A549 (cell line): ENCODE measurements at regions not wholly inside any gene's neighbourhood (a gene's known extent, or its start where the extent isn't known, plus 50 kb on each side); places are given as distances from the start of the nearest gene placed in this dataset.

Experiments used
- ATAC-seq, 2 experiments: fragments of 200-7000 bp in 1 of 2; fragments of >200 bp in 1 of 2; cut with Nextera tagmentation in 1 of 2; cut with Tn5 transposase in 1 of 2; 3 replicates each; pipeline versions ENCODE4 v1.8.0 to v1.9.1; 2018 to 2020; ENCODE audit warnings: mild to moderate bottlenecking in 1 of 2, moderate library complexity in 1 of 2
- CTCF ChIA-PET: fragments of 300-600 bp; sonication (Branson Sonifier 250); formaldehyde crosslinking; extraction: SDS; loops from one replicate; lab custom pipeline; 2021; ENCODE audit warnings: antibody characterized with exemption, inconsistent platforms; lab: Yijun Ruan, JAX
- POLR2A ChIA-PET: fragments of 350-600 bp; formaldehyde crosslinking; extraction: SDS; loops from one replicate; lab custom pipeline; 2021; ENCODE audit warnings: antibody characterized with exemption, inconsistent platforms; lab: Yijun Ruan, JAX
- DNase-seq, 2 experiments: peaks; one replicate each; pipeline versions ENCODE4 v3.0.0 to v3.0.0-alpha.2; 2011 to 2016; ENCODE audit warnings: low read depth in 1 of 2, low spot score in 1 of 2
- FAIRE-seq: peaks from 2 replicates; lab custom pipeline; 2011; peaks lifted over from hg19 to GRCh38; lab: Jason Lieb, UNC
- H3K27ac ChIP-seq, 2 experiments: fragments of >200 bp; sonication (Bioruptor Twin); formaldehyde crosslinking; 3 replicates each; pipeline ENCODE4 v1.5.1; 2016 to 2017
- H3K4me1 ChIP-seq: fragments of >200 bp; sonication (Bioruptor Twin); formaldehyde crosslinking; 3 replicates; pipeline ENCODE4 v1.6.1; 2016
- H3K4me2 ChIP-seq: fragments of >200 bp; sonication (Bioruptor Twin); formaldehyde crosslinking; 3 replicates; pipeline ENCODE4 v1.6.1; 2016
- H3K4me3 ChIP-seq: fragments of >200 bp; sonication (Bioruptor Twin); formaldehyde crosslinking; 3 replicates; pipeline ENCODE4 v1.5.1; 2016
- H3K9me3 ChIP-seq: fragments of >200 bp; sonication (Bioruptor Twin); formaldehyde crosslinking; 3 replicates; pipeline ENCODE4 v1.6.1; 2016
- ATOH8 ChIP-seq: fragments of 250-450 bp; sonication (Bioruptor Pico); IDR thresholded peaks from 2 replicates; pipeline ENCODE4 v1.5.0; 2020; ENCODE audit warnings: low read depth, mild to moderate bottlenecking, moderate library complexity
- BCL3 ChIP-seq: fragments of >200 bp; sonication (Bioruptor Twin); formaldehyde crosslinking; IDR thresholded peaks from 3 replicates; pipeline ENCODE4 v1.6.1; 2016
- BHLHE40 ChIP-seq: IDR thresholded peaks from 2 replicates; pipeline ENCODE4 v1.6.1; 2012; ENCODE audit warnings: low read depth, low read length, inconsistent platforms
- CEBPB ChIP-seq, 2 experiments: fragments of >200 bp in 1 of 2; sonication (Bioruptor Twin) in 1 of 2; formaldehyde crosslinking in 1 of 2; IDR thresholded peaks; 2 replicates each; pipeline ENCODE4 v1.6.1; 2012 to 2016
- CHD2 ChIP-seq: fragments of 150-350 bp; IDR thresholded peaks from 2 replicates; pipeline ENCODE4 v1.6.1; 2014; ENCODE audit warnings: low read length; ENCODE audit not compliant: partially characterized antibody
- CHD4 ChIP-seq: fragments of 200-600 bp; sonication (generic); IDR thresholded peaks from 2 replicates; pipeline ENCODE4 v1.6.1; 2016; ENCODE audit warnings: antibody characterized with exemption, mild to moderate bottlenecking, borderline replicate concordance
- CTCF ChIP-seq: fragments of >200 bp; sonication (Bioruptor Twin); formaldehyde crosslinking; IDR thresholded peaks from 3 replicates; pipeline ENCODE4 v1.5.1; 2016
- E2F6 ChIP-seq: IDR thresholded peaks from 2 replicates; pipeline ENCODE4 v1.6.1; 2012; ENCODE audit warnings: low read depth, borderline replicate concordance
- EP300 ChIP-seq, 2 experiments: fragments of >200 bp; sonication (Bioruptor Twin); formaldehyde crosslinking; IDR thresholded peaks; 2 replicates in 1 of 2; 3 replicates in 1 of 2; pipeline ENCODE4 v1.6.1; 2016 to 2017
- ESRRA ChIP-seq: fragments of 150-350 bp; IDR thresholded peaks from 2 replicates; pipeline ENCODE4 v1.6.1; 2014; ENCODE audit warnings: mild to moderate bottlenecking, low read length, borderline replicate concordance
- GATA3 ChIP-seq: IDR thresholded peaks from 2 replicates; pipeline ENCODE4 v1.6.1; 2012; ENCODE audit warnings: borderline replicate concordance
- HDAC2 ChIP-seq: fragments of 200-600 bp; sonication (generic); IDR thresholded peaks from 2 replicates; pipeline ENCODE4 v1.6.1; 2016
- HES2 ChIP-seq: fragments of >200 bp; sonication (Bioruptor Twin); formaldehyde crosslinking; IDR thresholded peaks from 2 replicates; pipeline ENCODE4 v1.6.1; 2016
- KDM5A ChIP-seq: fragments of 200-600 bp; sonication (generic); IDR thresholded peaks from 2 replicates; pipeline ENCODE4 v1.6.1; 2016; ENCODE audit warnings: antibody characterized with exemption, mild to moderate bottlenecking
- MAFK ChIP-seq: fragments of 450-650 bp; IDR thresholded peaks from 2 replicates; pipeline ENCODE4 v1.6.1; 2014; ENCODE audit not compliant: partially characterized antibody
- MAX ChIP-seq: IDR thresholded peaks from 2 replicates; pipeline ENCODE4 v1.6.1; 2012
- MAZ ChIP-seq: fragments of 150-350 bp; IDR thresholded peaks from 2 replicates; pipeline ENCODE4 v1.6.1; 2014; ENCODE audit warnings: antibody characterized with exemption, low read depth, low read length, borderline replicate concordance
- NPAS2 ChIP-seq: fragments of 250-450 bp; sonication (Bioruptor Pico); IDR thresholded peaks from 2 replicates; pipeline ENCODE4 v1.8.0; 2022; ENCODE audit warnings: mild to moderate bottlenecking, moderate library complexity, borderline replicate concordance
- PBX3 ChIP-seq: IDR thresholded peaks from 2 replicates; pipeline ENCODE4 v1.6.1; 2012
- POLR2AphosphoS2 ChIP-seq: conservative IDR thresholded peaks from 2 replicates; pipeline ENCODE4 v1.6.1; 2012; ENCODE audit warnings: low read length, improper control_type of control experiment, inconsistent platforms
- RARB ChIP-seq: fragments of 250-450 bp; sonication (Bioruptor Pico); IDR thresholded peaks from 2 replicates; pipeline ENCODE4 v1.8.0; 2021; ENCODE audit warnings: mild to moderate bottlenecking, moderate library complexity
- RCOR1 ChIP-seq: fragments of 150-350 bp; IDR thresholded peaks from 2 replicates; pipeline ENCODE4 v1.6.1; 2014; ENCODE audit warnings: antibody characterized with exemption, low read length, low read depth
- SMC3 ChIP-seq: fragments of >200 bp; sonication (Bioruptor Twin); formaldehyde crosslinking; IDR thresholded peaks from 3 replicates; pipeline ENCODE4 v1.6.1; 2018; ENCODE audit warnings: inconsistent platforms
- ZFP36 ChIP-seq: fragments of 450-650 bp; IDR thresholded peaks from 2 replicates; pipeline ENCODE4 v1.6.1; 2014; ENCODE audit warnings: borderline replicate concordance; ENCODE audit not compliant: partially characterized antibody
- ZNF302 ChIP-seq: fragments of 250-450 bp; sonication (Bioruptor Pico); IDR thresholded peaks from 2 replicates; pipeline ENCODE4 v1.9.0; 2021; ENCODE audit warnings: inconsistent platforms, mild to moderate bottlenecking, moderate library complexity
- ZSCAN20 ChIP-seq: fragments of 250-450 bp; sonication (Bioruptor Pico); IDR thresholded peaks from 2 replicates; pipeline ENCODE4 v1.8.0; 2022; ENCODE audit warnings: mild to moderate bottlenecking, moderate library complexity
- WGBS: methylation state at CpG from one replicate; pipeline ENCODE4 v1.1.6; 2017; ENCODE audit errors: missing lambda C conversion rate; 5-methylcytosine and 5-hydroxymethylcytosine counted together

- ATAC-seq = no peak; a peak in 2 of 6 replicates
- Histone ChIP-seq H3K4me2 (no peak overlapping the region), H3K4me1 (no peaks in the 10 kb centered on the region), H3K9me3 (no peaks in the 10 kb centered on the region), H3K4me3 (no peak overlapping the region), H3K27ac (no peak overlapping the region)
- TF ChIP-seq ATOH8 = no peak
- TF ChIP-seq NPAS2 (CRISPR knock-in tag) = no peak
- no peak for TF ChIP-seq MAFK
- TF ChIP-seq SMC3 = no peak
- TF ChIP-seq CHD4 = no peak
- TF ChIP-seq GATA3 = no peak
- TF ChIP-seq PBX3 = no peak
- no peak for TF ChIP-seq HDAC2
- no peak for TF ChIP-seq ZFP36
- no peak for TF ChIP-seq CHD2
- no peak for TF ChIP-seq KDM5A
- TF ChIP-seq CEBPB (IDR thresholded peaks at IDR 0.05) = no peak
- 59% methylated on average over 12 of the region's 12 CpGs for WGBS
- ChIA-PET POLR2A (no interaction called here), CTCF (interaction anchor here (0.9 to 1.5 kb wide), 2 partner anchors 10 to 967 kb away, joined by 3 to 5 read pairs; no protein-coding TSS in a partner anchor)
- no peak for DNase-seq
- no peak for FAIRE-seq
Measured at GRCh38 chr16:9170470-9170869, 79.0 kb downstream of the HAPSTR1 start.

GRCh38 chr16:9176547-9177418 lies 85.3 kb downstream of the HAPSTR1 start:
- no peak overlapping the region for H3K4me3 ChIP-seq
- peaks cover 4% of the 10 kb centered on the region; the same call in 1 of the 3 replicates for H3K9me3 ChIP-seq
- CTCF ChIA-PET = interaction anchor here (2.7 kb wide), 1 partner anchor 15 kb away, joined by 14 read pairs; no protein-coding TSS in a partner anchor
- H3K27ac ChIP-seq = no peak overlapping the region
- H3K4me1 ChIP-seq = no peaks in the 10 kb centered on the region
- no peak for DNase-seq
- 8% methylated on average over 9 of the region's 9 CpGs for WGBS
- no peak for TF ChIP-seq POLR2AphosphoS2
- no peak for TF ChIP-seq SMC3
- no peak for TF ChIP-seq RARB (CRISPR knock-in tag)
- TF ChIP-seq CTCF = no peak
- no peak for TF ChIP-seq BHLHE40
- no peak for TF ChIP-seq E2F6
- no peak for TF ChIP-seq MAZ
- TF ChIP-seq BCL3 = no peak
- TF ChIP-seq CHD2 = no peak
- TF ChIP-seq EP300 (IDR thresholded peaks at IDR 0.05) = no peak
- no peak for TF ChIP-seq ZNF302 (CRISPR knock-in tag)
- no peak for TF ChIP-seq ZSCAN20 (CRISPR knock-in tag)
- TF ChIP-seq RCOR1 = no peak
- no peak for TF ChIP-seq PBX3
- TF ChIP-seq ESRRA = no peak
- TF ChIP-seq HES2 = no peak
- TF ChIP-seq MAX = no peak
- POLR2A ChIA-PET = no interaction called here
- ATAC-seq = no peak
- FAIRE-seq = no peak
- no peak overlapping the region for H3K4me2 ChIP-seq
